Central memory CD4-positive, alpha-beta T cell (primary cell): ENCODE measurements at regions not wholly inside any gene's neighbourhood (a gene's known extent, or its start where the extent isn't known, plus 50 kb on each side); places are given as distances from the start of the nearest gene placed in this dataset.
"Not testable (repeated sequence)": the region's sequence is repeated elsewhere in the genome, so short reads cannot be mapped to it uniquely, and the experiment has no call there.

Experiments
- DNase-seq: peaks from one replicate; pipeline ENCODE4 v3.0.0; 2022

DNA sequence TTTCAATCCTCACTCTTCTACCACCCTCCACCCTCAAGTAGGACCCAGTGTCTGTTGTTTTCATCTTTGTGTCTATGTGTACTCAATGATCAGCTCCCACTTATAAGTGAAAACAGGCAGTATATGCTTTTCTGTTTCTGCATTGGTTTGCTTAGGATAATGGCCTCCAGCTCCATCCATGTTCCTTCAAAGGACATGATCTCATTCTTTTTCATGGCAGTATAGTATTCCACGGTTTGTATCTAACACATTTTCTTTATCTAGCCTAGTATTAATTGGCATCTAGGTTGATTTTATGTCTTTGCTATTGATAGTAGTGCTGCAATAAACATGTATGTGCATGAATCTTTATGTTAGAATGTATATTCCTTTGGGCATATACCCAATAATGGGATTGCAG is 259.8 kb upstream of the KIF2A start:
- no peak for DNase-seq

DNA sequence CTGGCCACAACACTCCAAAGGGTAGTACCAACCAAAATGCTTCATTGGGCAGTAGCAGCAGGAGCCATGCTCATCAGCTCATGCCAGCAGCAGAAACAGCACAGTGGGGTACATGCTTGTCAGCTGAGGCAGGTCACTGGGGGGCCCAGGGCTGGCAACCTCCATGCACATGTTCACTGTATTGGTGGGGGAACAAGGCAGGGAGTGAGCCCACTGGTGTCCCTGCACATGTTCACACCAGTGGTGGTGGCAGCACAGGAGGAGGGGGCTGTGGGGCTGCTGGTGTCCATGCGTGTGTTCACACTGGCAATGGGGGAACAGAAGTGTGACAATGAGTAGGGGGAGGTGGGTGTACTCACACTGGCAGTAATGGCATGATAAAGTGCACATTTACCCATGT is 254.3 kb upstream of the KIF2A start:
- no peak for DNase-seq

DNA sequence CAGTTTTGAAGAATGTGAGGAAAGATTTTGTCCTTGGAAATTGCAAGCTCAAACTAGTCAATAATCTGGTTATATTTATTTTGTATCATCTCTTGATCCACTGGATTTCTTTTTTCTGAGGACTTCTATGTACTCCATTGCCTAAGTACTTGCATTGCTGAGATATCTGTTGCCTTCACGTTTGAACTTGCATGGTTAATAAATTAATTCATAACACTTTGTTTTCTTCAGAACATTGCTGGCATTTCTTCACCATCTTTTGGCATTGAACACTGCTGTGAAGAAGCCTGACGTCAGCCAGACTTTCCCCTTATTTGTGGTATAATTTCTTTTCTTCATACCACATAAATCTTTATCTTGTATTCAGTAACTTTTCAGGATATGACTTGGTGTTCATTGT is 246.0 kb upstream of the KIF2A start:
- DNase-seq = no peak

DNA sequence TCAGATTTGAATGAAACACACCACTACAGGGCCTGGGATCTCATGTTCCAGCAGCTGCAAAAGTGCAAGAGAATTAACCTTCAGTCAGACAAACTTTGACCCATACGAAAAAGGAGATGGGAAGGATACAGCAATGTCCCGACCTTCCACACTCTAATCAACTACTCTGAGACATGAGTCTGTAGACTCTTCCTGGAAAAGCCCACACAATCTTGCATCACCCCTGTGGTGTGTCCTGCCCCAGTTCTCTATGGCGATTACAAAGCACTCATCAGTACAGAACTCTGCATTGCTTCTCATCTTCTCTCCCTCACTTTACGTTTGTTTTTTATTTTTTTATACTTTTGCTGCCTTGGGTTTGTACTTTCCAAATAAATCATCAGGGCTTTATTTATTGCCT is 241.0 kb upstream of the KIF2A start:
- no peak for DNase-seq

DNA sequence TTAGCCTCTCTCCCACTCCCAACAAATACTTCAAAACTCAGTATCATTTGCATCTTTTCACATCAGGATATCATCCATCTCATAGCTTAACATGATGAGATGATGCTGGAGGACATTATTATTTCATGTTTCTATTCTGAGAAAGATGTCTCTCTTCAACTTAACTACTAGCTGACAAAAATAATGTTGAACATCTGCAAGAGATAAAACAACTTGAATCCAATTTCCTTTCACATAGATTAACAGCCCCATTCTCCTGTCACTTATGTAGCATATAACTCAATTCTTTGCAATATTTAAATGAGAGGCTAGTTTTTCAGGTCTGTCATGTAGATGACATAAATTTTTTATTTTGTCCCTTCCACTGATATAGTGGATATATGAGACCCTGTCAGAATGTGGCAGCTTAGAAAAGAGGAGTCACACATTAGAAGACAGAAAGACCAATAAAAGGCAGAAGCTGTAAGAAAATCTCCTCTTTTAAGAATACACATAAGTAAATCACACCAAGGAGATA is 239.2 kb upstream of the KIF2A start:
- DNase-seq = no peak

DNA sequence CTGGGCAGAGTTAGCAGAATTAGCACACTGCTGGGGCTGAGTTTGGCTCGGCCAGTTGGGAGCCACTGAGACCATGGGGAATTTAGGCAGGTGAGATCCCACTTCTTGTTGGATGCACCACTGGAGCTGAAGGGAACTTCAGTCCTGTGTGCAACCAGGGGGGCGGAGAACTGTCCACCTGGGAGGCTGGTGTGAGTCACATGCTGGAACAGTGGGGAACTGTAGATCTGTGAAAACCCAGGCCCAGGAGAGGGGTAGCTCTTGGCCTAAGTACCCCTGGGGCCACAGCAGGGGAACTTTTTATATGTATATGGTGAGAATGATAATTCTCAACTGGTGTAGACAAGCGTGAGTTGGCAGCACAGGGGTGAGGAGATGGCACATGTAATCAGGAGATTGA is 237.5 kb upstream of the KIF2A start:
- no peak for DNase-seq

DNA sequence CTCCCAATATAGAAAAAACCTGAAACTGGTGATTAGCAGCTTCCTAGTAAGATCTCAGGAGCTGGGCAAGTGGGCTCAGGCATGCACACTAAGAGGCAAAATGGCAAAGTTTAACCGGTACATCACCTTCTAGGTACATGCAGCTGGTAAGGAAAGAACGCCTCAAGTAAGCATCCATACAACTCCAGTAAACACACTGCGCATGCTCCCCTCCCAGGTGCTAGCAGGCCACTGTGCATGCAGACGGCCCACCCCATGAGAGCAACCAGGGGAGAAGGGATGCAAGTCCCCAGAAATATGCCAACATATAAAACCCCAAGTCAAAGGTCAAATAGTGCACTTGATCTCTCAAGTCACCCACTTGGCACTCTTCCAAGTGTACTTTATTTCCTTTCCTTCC is 228.6 kb upstream of the KIF2A start:
- no peak for DNase-seq

DNA sequence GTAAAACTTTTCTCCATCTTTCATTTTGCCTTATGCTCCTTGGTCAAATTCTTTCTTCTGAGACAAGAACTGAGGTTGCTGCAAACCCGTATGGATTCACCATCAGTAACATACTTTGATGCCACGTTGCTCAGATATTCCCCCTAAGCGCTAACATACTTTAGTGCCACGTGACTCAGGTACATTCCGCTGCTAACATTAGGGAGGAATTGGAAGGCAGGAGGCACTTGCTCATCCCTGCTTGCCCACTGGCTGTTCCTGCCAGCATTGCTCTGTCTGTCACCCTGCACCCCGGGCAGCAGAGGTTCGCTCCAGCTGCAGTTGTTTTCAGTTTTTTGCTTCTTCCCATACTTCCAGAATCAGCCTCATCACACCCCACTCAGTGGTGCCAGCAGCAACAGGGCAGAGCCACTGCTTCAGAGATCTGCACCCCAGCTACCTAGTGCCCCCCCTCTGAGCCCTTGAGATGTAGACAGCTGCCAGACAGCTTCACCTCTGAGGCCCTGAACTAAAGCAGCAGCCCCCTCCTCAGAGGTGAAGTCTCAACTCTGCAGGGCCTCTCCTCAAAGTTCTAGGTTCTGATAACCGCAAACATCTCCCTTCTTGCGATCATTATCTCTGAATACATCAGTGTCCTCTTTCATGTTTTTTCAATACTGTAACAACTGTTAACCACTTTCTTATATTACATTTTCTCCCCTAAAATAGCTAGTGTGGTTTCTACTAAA is 228.0 kb upstream of the KIF2A start:
- DNase-seq = no peak

DNA sequence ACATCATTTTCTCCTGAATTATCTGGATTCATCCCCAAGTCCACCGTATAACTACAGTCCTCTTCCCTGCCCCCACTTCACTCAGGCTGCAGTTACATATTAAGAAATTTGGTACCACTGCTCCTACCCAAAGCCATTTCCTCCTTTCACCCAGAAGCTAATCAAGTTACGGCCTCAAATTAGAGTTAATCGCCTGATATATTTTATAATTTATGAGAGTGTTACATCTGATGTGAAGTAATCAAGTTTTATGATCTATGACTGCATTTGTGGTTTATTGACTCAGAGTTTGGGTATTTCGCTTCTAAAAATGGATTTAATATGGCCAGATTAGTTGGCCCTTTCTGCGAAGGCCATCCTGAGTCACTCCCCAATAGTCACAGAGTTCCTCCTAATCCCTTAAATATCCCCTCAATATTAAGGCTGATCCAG is 223.6 kb upstream of the KIF2A start:
- no peak for DNase-seq

DNA sequence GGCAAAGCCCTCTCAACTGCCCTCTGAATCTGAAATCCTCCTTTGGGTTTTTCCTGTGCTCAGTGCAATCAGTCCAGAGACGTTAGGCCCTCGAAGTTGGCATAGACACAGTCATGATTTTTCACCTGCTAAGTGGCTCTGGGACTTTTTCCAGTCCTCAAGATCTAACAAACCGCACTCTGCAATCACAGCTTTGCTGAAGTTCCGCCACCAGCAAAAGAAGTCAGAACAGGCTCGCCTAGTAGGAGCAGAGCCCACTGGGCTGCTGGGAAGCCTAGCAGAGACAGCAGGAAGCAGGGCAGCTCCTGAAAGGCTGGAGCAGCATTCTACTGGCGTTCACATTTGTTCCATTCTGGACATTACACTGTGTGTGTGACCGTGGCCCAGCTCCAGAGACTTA is 222.8 kb upstream of the KIF2A start:
- no peak for DNase-seq

DNA sequence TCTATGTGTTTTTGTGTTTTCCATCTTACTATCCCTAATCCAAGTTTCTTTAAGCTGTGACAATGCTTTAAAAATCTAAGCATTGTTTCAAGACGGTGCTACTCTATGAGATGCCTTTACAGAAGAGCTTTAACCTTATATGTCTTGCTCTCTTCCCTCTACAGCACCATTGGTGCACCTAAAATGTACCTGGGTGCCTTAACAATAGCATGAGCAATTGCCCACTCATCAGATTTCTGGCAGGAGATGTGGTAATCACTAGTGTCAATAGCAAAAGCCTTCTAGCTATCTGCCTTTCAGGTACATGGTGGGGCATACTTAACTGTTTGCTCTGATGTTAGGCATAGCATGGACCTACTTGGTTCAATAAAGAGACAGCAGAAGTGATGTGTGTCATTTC is 222.3 kb upstream of the KIF2A start:
- DNase-seq = no peak

DNA sequence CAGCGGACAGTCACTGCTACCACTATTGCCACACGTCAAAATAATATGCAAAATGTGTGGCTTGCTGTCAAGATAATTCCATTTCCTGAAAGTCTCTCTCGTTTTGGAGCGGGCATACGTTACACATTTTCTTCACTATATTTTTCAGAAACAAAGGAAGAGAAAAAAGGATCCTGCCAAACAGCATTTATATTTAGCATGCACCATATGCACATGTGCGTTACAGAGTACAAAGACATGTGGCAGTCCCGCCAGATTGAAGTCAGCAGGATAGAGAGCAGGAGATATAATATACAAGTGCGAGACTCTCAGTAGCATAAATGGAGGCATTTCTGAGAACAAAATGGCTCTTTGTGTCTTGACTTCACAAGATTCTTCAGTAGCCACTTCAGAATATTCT is 221.6 kb upstream of the KIF2A start:
- no peak for DNase-seq

DNA sequence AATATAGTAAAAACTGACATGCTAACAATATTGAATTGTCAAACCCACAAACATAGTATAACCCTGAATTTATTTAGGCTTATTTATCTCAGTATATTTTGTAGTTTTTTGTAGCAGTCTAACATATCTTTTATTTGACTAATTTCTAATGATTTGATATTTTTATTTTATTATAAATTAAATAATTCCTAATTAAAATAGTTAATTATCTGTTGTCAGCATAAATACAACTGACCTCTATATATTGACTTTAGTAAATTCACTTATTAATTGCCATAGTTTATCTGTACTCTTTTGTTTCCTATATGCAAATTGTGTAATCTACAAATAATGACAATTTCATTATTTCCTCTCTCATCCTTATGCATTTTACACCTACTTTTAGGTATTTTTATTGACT is 215.1 kb upstream of the KIF2A start:
- no peak for DNase-seq

DNA sequence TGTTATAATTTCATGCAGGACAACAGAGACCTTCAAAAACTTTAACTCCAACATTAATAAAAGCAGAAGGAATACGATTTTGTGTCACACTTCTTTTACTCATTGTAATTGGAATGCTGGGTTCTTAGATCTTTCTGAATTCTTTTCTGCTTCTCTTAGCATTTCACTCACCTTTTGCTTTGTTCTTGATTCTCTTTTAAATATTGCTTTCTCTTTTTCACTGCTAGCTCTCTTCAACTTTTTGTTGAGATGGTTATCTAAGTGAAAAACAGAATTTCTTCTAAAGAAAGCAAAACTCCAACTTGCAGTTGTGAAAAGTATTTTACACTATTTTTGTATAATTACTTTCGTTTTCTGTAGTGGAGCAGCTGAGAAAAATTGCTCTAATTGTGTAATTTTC is 212.6 kb upstream of the KIF2A start:
- DNase-seq = no peak

DNA sequence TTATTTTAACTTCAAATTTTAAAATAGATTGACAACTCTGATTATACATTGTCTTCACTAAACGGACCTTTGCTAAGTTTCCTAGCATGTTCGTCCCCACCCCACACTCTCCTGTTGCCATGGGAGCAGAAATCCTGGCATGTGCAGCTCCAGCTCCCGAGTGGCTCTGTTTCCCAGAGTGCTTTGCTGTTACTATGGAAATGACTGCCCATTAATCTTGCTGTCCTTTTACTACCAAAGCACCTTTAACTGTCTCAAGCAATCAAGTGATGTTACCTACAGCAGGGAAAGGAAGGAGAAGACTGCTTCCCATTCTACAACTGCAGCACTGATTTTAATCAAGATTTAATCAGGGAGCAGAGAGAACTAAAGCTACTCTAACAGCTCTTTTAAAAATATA is 212.0 kb upstream of the KIF2A start:
- DNase-seq = no peak

DNA sequence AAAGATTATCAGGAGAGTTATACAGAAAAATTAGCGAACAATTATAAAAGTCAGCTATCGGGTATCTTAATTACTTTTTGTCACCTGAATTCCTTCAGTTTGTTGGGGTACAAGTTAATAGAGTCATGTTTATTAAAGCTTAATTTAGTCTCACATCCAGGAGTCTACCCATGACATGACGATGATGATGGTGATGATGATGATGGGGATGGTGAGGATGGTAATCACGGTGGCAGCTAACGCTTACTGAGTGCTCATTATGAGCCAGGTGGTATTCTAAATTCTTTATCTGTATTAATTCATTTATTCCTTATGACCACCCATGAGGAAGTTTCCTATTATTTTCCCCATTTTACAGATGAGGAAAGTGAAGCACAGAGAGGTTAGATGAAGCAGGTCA is 208.6 kb upstream of the KIF2A start:
- DNase-seq = no peak

DNA sequence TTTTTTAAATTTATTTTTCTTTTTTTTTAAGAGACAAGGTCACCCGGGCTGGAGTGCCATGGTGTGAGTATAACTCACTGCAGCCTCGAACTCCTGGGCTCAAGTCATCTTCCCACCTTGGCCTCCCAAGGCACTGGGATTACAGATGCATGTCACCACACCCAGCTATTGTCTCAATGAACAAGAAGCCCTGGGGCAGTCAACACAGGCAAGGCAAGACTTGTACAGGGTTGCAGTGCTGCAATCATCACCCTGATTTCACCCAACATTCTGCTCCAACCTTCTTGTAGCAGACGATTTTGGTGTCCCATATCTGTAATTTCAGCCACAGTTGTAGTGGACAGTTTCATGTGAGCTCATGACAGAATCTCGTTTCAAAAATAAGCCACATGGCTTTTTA is 205.8 kb upstream of the KIF2A start:
- DNase-seq = no peak

DNA sequence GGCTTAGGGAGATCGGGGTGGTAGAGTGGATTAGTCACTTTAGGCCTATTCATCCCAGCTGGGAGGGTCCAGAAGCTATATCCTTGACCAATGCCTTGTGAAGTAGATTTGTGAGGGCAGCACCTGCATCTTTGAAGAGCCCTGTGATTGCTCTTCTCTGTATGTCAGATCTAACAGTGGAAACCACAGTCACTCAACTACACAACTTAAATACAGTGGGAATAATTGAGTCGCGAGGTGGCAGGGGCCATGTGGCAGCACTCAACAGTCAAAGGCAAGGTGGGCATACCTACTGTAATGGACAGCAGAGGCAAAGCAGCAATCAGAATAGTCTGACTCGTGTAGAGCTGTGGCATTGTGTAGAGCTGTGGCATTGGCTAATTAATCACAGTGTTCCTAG is 202.1 kb upstream of the KIF2A start:
- not testable (repeated sequence) for DNase-seq

DNA sequence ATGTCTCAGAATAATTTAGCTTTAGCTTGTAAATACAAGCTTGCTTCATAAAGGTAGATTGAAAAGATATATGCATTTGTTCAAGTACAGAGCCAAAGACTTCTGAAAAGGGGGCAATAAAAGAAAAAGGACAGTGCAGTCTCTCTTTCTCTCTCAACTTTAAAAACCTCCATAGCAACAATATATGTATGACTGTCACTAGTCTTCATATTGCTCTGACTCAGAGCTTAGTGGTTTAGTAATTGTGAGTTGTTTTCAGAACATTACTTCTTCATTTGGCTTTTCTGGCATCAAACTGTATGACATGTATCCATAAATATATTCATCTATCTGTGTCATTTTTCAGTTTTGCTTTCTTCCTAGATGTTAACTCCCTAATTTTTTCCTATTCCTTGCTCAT is 194.6 kb upstream of the KIF2A start:
- no peak for DNase-seq

DNA sequence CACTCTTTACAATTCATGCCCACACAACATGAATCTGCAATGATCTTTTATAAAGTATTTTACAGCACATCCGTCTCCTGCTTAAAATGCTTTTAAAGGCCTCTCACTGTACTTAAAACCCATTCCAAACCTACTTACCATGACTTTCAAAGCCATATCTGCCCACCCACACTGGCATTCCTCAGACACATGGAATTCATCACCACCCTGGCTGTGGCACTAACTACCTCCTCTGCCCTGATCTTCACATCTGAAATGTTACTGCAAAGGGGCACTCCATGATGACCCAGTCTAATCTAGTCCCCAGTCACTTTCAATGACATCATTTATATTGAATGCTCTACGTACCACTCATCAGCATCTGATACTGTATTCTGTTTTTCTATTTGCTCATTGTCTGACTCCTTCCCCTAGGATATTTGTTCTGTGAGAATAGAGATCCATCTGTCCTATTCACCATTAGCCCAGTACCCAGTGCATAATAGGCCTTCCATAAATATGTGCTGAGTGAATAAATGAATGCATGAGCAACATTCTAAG is 193.2 kb upstream of the KIF2A start:
- no peak for DNase-seq

DNA sequence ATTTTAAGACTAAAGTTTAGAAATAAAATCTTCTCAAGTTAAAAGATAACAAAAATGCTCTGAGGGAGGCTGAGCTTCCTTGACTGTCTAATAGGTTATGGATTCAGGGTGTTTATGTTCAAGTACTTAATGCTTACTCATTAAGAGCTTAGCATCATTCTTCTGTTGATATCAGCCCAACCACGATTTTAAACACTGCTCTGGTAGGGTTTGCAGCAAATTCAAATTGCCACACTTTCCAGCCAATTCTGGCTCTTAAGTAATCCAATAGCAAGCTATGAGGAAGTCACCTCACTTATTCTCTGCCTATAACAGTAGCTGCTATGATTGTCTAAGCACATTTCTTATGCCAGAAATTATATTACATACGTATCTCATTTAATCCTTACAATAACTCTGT is 191.0 kb upstream of the KIF2A start:
- no peak for DNase-seq

DNA sequence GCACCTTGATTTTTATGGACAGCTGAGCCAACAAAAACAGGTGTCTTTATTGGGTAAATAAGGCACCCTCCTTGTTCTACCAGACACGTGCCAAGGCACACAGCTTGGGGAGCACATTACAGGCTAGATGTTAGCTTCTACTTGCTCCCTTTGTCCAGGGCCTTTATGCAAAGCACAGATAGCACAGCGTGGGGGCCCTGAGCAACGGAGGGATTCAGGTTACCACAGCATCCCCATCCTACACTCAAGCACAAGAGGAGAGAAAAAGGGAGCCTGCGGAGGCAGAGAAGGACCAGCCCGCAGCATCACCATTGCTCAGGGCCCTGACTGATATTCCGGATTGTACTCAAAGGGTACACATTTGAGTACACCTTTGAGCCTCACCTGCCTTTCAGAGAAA is 181.7 kb upstream of the KIF2A start:
- no peak for DNase-seq

DNA sequence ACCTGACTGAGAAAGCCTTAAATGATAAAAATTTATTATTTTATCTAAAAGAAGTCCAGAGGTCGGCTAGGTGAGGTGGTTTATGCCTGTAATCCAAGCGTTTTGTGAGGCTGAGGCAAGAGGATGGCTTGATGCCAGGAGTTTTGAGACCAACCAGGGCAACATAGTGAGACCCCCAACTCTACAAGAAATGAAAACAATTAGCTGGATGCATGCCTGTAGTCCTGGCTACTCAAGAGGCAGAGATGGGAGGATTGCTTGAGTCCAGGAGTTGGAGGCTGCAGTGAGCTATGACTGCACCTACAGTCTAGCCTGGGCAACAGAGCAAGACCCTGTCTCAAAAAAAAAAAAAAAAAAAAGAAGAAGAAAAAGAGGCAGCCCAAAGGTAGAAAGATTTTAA is 179.9 kb upstream of the KIF2A start:
- no peak for DNase-seq

DNA sequence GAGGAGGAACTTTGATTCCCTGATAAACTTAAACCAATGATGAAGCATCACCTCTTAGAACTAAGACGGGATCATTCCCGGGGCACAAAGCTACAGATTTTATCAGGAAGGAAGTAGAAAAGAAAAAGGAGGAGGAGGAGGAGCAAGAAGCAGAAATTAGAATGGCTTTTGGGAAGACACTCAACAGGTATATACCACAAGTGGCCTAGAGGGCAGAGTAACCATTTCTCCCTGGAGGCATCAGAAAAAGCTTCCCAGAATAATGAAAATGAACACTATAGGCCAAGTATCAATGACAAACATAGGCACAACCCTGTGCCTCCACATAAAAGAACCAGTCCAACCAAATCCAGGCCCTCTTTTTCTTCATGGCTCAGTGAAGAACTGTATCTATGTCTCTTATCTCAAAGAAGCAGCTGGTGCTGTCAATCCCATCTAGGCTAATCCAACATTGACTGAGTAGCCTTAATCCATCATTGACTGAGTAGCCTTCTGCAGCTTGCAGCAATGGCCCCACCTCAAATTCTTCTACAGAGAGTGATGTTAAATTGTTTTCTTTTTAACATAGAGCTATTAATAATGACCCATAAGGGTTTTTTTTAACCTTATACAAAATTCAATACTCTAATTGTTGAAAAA is 178.8 kb upstream of the KIF2A start:
- no peak for DNase-seq

DNA sequence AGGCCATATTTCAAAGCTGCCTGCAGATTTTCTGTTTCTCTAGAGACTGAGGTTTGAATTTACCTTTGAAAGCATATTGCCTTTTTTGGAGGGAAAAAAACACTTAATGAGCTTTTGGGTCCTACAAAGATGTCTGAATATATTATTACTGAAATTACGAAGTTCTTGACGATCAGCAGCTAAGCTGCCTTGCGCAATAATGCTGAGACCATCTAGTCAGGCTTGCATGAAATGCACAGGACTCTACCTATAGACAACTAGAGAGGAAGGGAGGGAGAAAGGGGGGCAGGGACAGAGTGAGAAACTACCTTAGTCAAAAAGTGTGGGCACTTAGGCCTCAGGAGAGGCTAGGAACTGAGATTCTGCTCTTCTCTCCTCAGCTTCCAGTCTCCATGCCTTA is 175.9 kb upstream of the KIF2A start:
- DNase-seq = no peak
